ENCODE measurements at regions not wholly inside any gene's neighbourhood (a gene's known extent, or its start where the extent isn't known, plus 50 kb on each side); places are given as distances from the start of the nearest gene placed in this dataset.
"Not testable (repeated sequence)": the region's sequence is repeated elsewhere in the genome, so short reads cannot be mapped to it uniquely, and the experiment has no call there.

- DNase-seq = no peak
- ATAC-seq (ENCODE audit: low FRiP score) = no peak
- peaks cover 1% of the 10 kb centered on the region for H3K9me3 ChIP-seq (ENCODE audit: control insufficient read depth, low read length)
- no peaks in the 10 kb centered on the region for H3K27me3 ChIP-seq (ENCODE audit: control insufficient read depth in 1 of 2, insufficient read depth in 2 of 2, low read length in 1 of 2)
- no peak overlapping the region for H3K27ac ChIP-seq (ENCODE audit: low read depth in 1 of 2, low read length in 2 of 2)
- H3K36me3 ChIP-seq (ENCODE audit: control insufficient read depth in 1 of 2, insufficient read depth in 2 of 2, low read length in 1 of 2) = no peaks in the 10 kb centered on the region
- WGBS, 2 donors = 8 to 10% methylated on average over 1 of the region's 1 CpG
- no peak overlapping the region for H3K4me3 ChIP-seq (ENCODE audit: low read length in 2 of 2)
- intact Hi-C loops (cut with DNase I) = no loop called here
- H3K4me1 ChIP-seq (ENCODE audit: control insufficient read depth in 1 of 2, insufficient read depth in 2 of 2, low read length in 2 of 2) = no peaks in the 10 kb centered on the region
Observed at GRCh38 chr7:108650467-108650866, 80.8 kb downstream of the DNAJB9 start.

DNA sequence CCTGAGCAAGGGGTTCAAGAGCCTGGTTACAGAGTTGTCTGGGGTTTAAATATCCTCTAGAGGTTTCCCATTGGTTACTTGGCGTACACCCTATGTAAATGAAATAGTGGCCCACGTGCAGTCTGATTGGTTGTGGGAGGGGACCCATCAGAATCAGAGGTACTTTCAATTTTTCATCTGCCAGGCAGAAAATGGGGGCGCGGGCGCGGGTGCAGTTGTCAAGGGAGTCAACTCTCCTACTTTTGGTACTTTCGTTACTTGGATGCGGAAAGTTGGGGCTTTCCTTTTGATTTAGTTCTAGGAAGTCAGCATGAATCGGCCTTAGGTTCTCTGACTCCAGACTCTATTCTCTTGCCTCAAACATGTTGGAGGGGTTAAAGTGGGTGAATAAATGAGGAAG is 83.2 kb downstream of the DNAJB9 start:
- ATAC-seq (ENCODE audit: low FRiP score) = no peak
- no peak for DNase-seq
- no peak overlapping the region for H3K27ac ChIP-seq (ENCODE audit: low read depth in 1 of 2, low read length in 2 of 2)
- H3K36me3 ChIP-seq (ENCODE audit: control insufficient read depth in 1 of 2, insufficient read depth in 2 of 2, low read length in 1 of 2) = no peaks in the 10 kb centered on the region
- H3K4me1 ChIP-seq (ENCODE audit: control insufficient read depth in 1 of 2, insufficient read depth in 2 of 2, low read length in 2 of 2) = no peaks in the 10 kb centered on the region
- no peaks in the 10 kb centered on the region for H3K27me3 ChIP-seq (ENCODE audit: control insufficient read depth in 1 of 2, insufficient read depth in 2 of 2, low read length in 1 of 2)
- WGBS, 2 donors = 94 to 95% methylated on average over 9 of the region's 9 CpGs
- no peak overlapping the region for H3K4me3 ChIP-seq (ENCODE audit: low read length in 2 of 2)
- intact Hi-C loops (cut with DNase I) = no loop called here
- peaks cover 1% of the 10 kb centered on the region for H3K9me3 ChIP-seq (ENCODE audit: control insufficient read depth, low read length)

- H3K9me3 ChIP-seq (ENCODE audit: control insufficient read depth, low read length) = peaks cover 1% of the 10 kb centered on the region
- no peak overlapping the region for H3K27ac ChIP-seq (ENCODE audit: low read depth in 1 of 2, low read length in 2 of 2)
- no peak overlapping the region for H3K4me3 ChIP-seq (ENCODE audit: low read length in 2 of 2)
- WGBS, 2 donors = 88 to 91% methylated on average over 4 of the region's 4 CpGs
- no peaks in the 10 kb centered on the region for H3K4me1 ChIP-seq (ENCODE audit: control insufficient read depth in 1 of 2, insufficient read depth in 2 of 2, low read length in 2 of 2)
- DNase-seq (no peak), ATAC-seq (ENCODE audit: low FRiP score) (no peak)
- H3K36me3 ChIP-seq (ENCODE audit: control insufficient read depth in 1 of 2, insufficient read depth in 2 of 2, low read length in 1 of 2) = no peaks in the 10 kb centered on the region
- no peaks in the 10 kb centered on the region for H3K27me3 ChIP-seq (ENCODE audit: control insufficient read depth in 1 of 2, insufficient read depth in 2 of 2, low read length in 1 of 2)
- intact Hi-C loops (cut with DNase I) = no loop called here
Observed at GRCh38 chr7:108653526-108653925, 83.9 kb downstream of the DNAJB9 start.

DNA sequence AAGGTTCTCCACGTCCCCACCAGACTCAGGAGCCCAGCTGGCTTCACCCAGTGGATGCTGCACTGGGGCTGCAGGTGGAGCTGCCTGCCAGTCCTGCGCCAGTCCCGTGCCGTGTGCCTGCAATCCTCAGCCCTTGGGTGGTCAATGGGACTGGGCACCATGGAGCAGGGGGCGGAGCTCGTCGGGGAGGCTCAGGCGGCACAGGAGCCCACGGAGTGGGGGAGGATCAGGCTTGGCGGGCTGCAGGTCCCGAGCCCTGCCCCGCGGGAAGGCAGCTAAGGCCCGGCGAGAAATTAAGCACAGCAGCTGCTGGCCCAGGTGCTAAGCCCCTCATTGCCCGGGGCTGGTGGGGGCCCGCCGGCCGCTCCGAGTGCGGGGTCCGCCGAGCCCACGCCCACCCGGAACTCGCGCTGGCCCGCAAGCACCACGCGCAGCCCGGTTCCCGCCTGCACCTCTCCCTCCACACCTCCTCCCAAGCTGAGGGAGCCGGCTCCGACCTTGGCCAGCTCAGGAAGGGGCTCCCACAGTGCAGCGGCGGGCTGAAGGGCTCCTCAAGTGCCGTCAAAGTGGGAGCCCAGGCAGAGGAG is 87.6 kb downstream of the DNAJB9 start:
- H3K27ac ChIP-seq (ENCODE audit: low read depth in 1 of 2, low read length in 2 of 2); H3K9me3 ChIP-seq (ENCODE audit: control insufficient read depth, low read length); H3K36me3 ChIP-seq (ENCODE audit: control insufficient read depth in 1 of 2, insufficient read depth in 2 of 2, low read length in 1 of 2); H3K4me3 ChIP-seq (ENCODE audit: low read length in 2 of 2); ATAC-seq (ENCODE audit: low FRiP score); intact Hi-C loops (cut with DNase I); H3K27me3 ChIP-seq (ENCODE audit: control insufficient read depth in 1 of 2, insufficient read depth in 2 of 2, low read length in 1 of 2); H3K4me1 ChIP-seq (ENCODE audit: control insufficient read depth in 1 of 2, insufficient read depth in 2 of 2, low read length in 2 of 2): not testable (repeated sequence)
- WGBS, 2 donors = 95 to 96% methylated on average over 29 to 37 of the region's 37 CpGs
- peak in 1 of 2 donors; percentile 56 for DNase-seq

DNA sequence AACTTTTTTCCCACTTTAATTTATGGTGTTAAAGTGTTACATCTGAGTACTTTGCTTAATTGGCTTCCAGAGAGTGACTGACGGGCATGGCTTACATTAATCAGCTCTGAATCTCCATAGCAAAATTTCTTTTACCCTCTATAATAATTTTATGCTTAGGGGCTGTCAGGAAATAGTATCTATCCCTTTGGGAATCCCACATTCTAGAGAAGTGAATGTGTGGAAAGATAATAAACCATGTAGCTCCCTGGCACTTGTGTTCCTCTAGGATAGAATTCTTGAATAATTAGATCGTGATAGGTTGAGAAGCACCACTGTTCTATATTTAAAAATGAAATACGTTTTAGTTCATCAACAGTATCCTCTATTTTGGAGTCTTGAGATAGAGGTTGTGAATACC is 89.6 kb downstream of the DNAJB9 start:
- intact Hi-C loops (cut with DNase I) = no loop called here
- no peak overlapping the region for H3K4me3 ChIP-seq (ENCODE audit: low read length in 2 of 2)
- WGBS, 2 donors = 35 to 47% methylated on average over 3 of the region's 3 CpGs
- ATAC-seq (ENCODE audit: low FRiP score) = no peak
- no peaks in the 10 kb centered on the region for H3K27me3 ChIP-seq (ENCODE audit: control insufficient read depth in 1 of 2, insufficient read depth in 2 of 2, low read length in 1 of 2)
- H3K36me3 ChIP-seq (ENCODE audit: control insufficient read depth in 1 of 2, insufficient read depth in 2 of 2, low read length in 1 of 2) = no peaks in the 10 kb centered on the region
- H3K4me1 ChIP-seq (ENCODE audit: control insufficient read depth in 1 of 2, insufficient read depth in 2 of 2, low read length in 2 of 2) = no peaks in the 10 kb centered on the region
- H3K27ac ChIP-seq (ENCODE audit: low read depth in 1 of 2, low read length in 2 of 2) = no peak overlapping the region
- DNase-seq = no peak
- no peaks in the 10 kb centered on the region for H3K9me3 ChIP-seq (ENCODE audit: control insufficient read depth, low read length)

- H3K4me1 ChIP-seq (ENCODE audit: control insufficient read depth in 1 of 2, insufficient read depth in 2 of 2, low read length in 2 of 2) = no peaks in the 10 kb centered on the region
- ATAC-seq (ENCODE audit: low FRiP score) (no peak), DNase-seq (no peak)
- intact Hi-C loops (cut with DNase I) = no loop called here
- H3K4me3 ChIP-seq (ENCODE audit: low read length in 2 of 2) = no peak overlapping the region
- no peak overlapping the region for H3K27ac ChIP-seq (ENCODE audit: low read depth in 1 of 2, low read length in 2 of 2)
- no peaks in the 10 kb centered on the region for H3K36me3 ChIP-seq (ENCODE audit: control insufficient read depth in 1 of 2, insufficient read depth in 2 of 2, low read length in 1 of 2)
- WGBS, 2 donors = 38 to 44% methylated on average over 2 of the region's 2 CpGs
- H3K27me3 ChIP-seq (ENCODE audit: control insufficient read depth in 1 of 2, insufficient read depth in 2 of 2, low read length in 1 of 2) = no peaks in the 10 kb centered on the region
- H3K9me3 ChIP-seq (ENCODE audit: control insufficient read depth, low read length) = no peaks in the 10 kb centered on the region
Observed at GRCh38 chr7:108659867-108660266, 90.2 kb downstream of the DNAJB9 start.

GRCh38 chr7:108660465-108660864 is 90.8 kb downstream of the DNAJB9 start:
- no peaks in the 10 kb centered on the region for H3K27me3 ChIP-seq (ENCODE audit: control insufficient read depth in 1 of 2, insufficient read depth in 2 of 2, low read length in 1 of 2)
- H3K27ac ChIP-seq (ENCODE audit: low read depth in 1 of 2, low read length in 2 of 2) = no peak overlapping the region
- intact Hi-C loops (cut with DNase I) = no loop called here
- 31 to 38% methylated on average over 3 of the region's 3 CpGs for WGBS, 2 donors
- no peaks in the 10 kb centered on the region for H3K4me1 ChIP-seq (ENCODE audit: control insufficient read depth in 1 of 2, insufficient read depth in 2 of 2, low read length in 2 of 2)
- H3K36me3 ChIP-seq (ENCODE audit: control insufficient read depth in 1 of 2, insufficient read depth in 2 of 2, low read length in 1 of 2) = no peaks in the 10 kb centered on the region
- no peak for ATAC-seq (ENCODE audit: low FRiP score)
- no peak for DNase-seq
- no peak overlapping the region for H3K4me3 ChIP-seq (ENCODE audit: low read length in 2 of 2)
- no peaks in the 10 kb centered on the region for H3K9me3 ChIP-seq (ENCODE audit: control insufficient read depth, low read length)

- H3K9me3 ChIP-seq (ENCODE audit: control insufficient read depth, low read length) = peaks cover 1% of the 10 kb centered on the region
- H3K4me3 ChIP-seq (ENCODE audit: low read length in 2 of 2) = no peak overlapping the region
- intact Hi-C loops (cut with DNase I) = no loop called here
- no peak overlapping the region for H3K27ac ChIP-seq (ENCODE audit: low read depth in 1 of 2, low read length in 2 of 2)
- ATAC-seq (ENCODE audit: low FRiP score) (no peak), DNase-seq (no peak)
- H3K36me3 ChIP-seq (ENCODE audit: control insufficient read depth in 1 of 2, insufficient read depth in 2 of 2, low read length in 1 of 2) = no peaks in the 10 kb centered on the region
- 40 to 65% methylated on average over 4 of the region's 4 CpGs for WGBS, 2 donors
- no peaks in the 10 kb centered on the region for H3K4me1 ChIP-seq (ENCODE audit: control insufficient read depth in 1 of 2, insufficient read depth in 2 of 2, low read length in 2 of 2)
- no peaks in the 10 kb centered on the region for H3K27me3 ChIP-seq (ENCODE audit: control insufficient read depth in 1 of 2, insufficient read depth in 2 of 2, low read length in 1 of 2)
Observed at GRCh38 chr7:108662783-108663362, 93.2 kb downstream of the DNAJB9 start.

GRCh38 chr7:108663701-108664100 is 94.0 kb downstream of the DNAJB9 start:
- Histone ChIP-seq H3K27me3 (ENCODE audit: control insufficient read depth in 1 of 2, insufficient read depth in 2 of 2, low read length in 1 of 2) (no peaks in the 10 kb centered on the region), H3K4me3 (ENCODE audit: low read length in 2 of 2) (no peak overlapping the region), H3K4me1 (ENCODE audit: control insufficient read depth in 1 of 2, insufficient read depth in 2 of 2, low read length in 2 of 2) (no peaks in the 10 kb centered on the region), H3K27ac (ENCODE audit: low read depth in 1 of 2, low read length in 2 of 2) (no peak overlapping the region), H3K36me3 (ENCODE audit: control insufficient read depth in 1 of 2, insufficient read depth in 2 of 2, low read length in 1 of 2) (no peaks in the 10 kb centered on the region), H3K9me3 (ENCODE audit: control insufficient read depth, low read length) (peaks cover 1% of the 10 kb centered on the region)
- intact Hi-C loops (cut with DNase I) = no loop called here
- 83 to 91% methylated on average over 3 of the region's 3 CpGs for WGBS, 2 donors
- ATAC-seq (ENCODE audit: low FRiP score) (no peak), DNase-seq (no peak)
